HG03457 (cell line): ENCODE measurements at regions not wholly inside any gene's neighbourhood (a gene's known extent, or its start where the extent isn't known, plus 50 kb on each side); places are given as distances from the start of the nearest gene placed in this dataset.

Source experiments
- ATAC-seq: cut with Tn5 transposase; IDR thresholded peaks from one replicate; pipeline ENCODE4 v1.9.1; 2021; ENCODE audit warnings: moderate number of reproducible peaks; ENCODE audit not compliant: unreplicated experiment

GRCh38 chr6:112786801-112787200 is 439.7 kb downstream of the RFPL4B start:
- ATAC-seq, result no peak

- ATAC-seq, result no peak
Observed at GRCh38 chr6:112787371-112787770, 440.2 kb downstream of the RFPL4B start.

- ATAC-seq, result no peak
Observed at GRCh38 chr6:112795316-112795715, 448.2 kb downstream of the RFPL4B start.

GRCh38 chr6:112796712-112797111 is 449.6 kb downstream of the RFPL4B start:
- ATAC-seq, result no peak

- no peak for ATAC-seq
Observed at GRCh38 chr6:112799889-112800288, 452.8 kb downstream of the RFPL4B start.

GRCh38 chr6:112800439-112800838 is 453.3 kb downstream of the RFPL4B start:
- no peak for ATAC-seq

- ATAC-seq, result no peak
Observed at GRCh38 chr6:112800916-112801315, 453.8 kb downstream of the RFPL4B start.

GRCh38 chr6:112801468-112802080 is 454.4 kb downstream of the RFPL4B start:
- no peak for ATAC-seq

GRCh38 chr6:112802144-112802543 is 455.0 kb downstream of the RFPL4B start:
- no peak for ATAC-seq

- ATAC-seq, result no peak
Observed at GRCh38 chr6:112804638-112805330, 457.7 kb downstream of the RFPL4B start.

GRCh38 chr6:112806163-112806865 is 459.2 kb downstream of the RFPL4B start:
- no peak for ATAC-seq

- ATAC-seq, result no peak
Observed at GRCh38 chr6:112821476-112821875, 474.3 kb downstream of the RFPL4B start.

- ATAC-seq, result no peak
Observed at GRCh38 chr6:112822769-112823168, 475.6 kb downstream of the RFPL4B start.

GRCh38 chr6:112827793-112828192 is 480.7 kb downstream of the RFPL4B start:
- peak; percentile 97 for ATAC-seq

GRCh38 chr6:112831022-112831421 is 483.9 kb downstream of the RFPL4B start:
- ATAC-seq, result no peak

GRCh38 chr6:112833581-112834131 is 486.5 kb downstream of the RFPL4B start:
- ATAC-seq, result no peak

- no peak for ATAC-seq
Observed at GRCh38 chr6:112835078-112835477, 487.9 kb downstream of the RFPL4B start.

- no peak for ATAC-seq
Observed at GRCh38 chr6:112839525-112839961, 492.4 kb downstream of the RFPL4B start.

GRCh38 chr6:112841553-112842329 is 494.6 kb downstream of the RFPL4B start:
- no peak for ATAC-seq

- no peak for ATAC-seq
Observed at GRCh38 chr6:112842330-112842685, 495.2 kb downstream of the RFPL4B start.

- no peak for ATAC-seq
Observed at GRCh38 chr6:112846681-112847080, 499.6 kb downstream of the RFPL4B start.
